ENCODE measurements at regions not wholly inside any gene's neighbourhood (a gene's known extent, or its start where the extent isn't known, plus 50 kb on each side); places are given as distances from the start of the nearest gene placed in this dataset.

- Histone ChIP-seq H3K4me3 (replicated peaks in 1 of 3; ENCODE audit: insufficient read depth in 1 of 3, low read depth in 1 of 3, low read length in 3 of 3) (no peak overlapping the region), H3K9ac (replicated peaks; ENCODE audit: extremely low read depth, insufficient read depth, low read length) (no peak overlapping the region), H3K9me3 (replicated peaks; ENCODE audit: control insufficient read depth, insufficient read depth, low read length) (peaks cover 5% of the 10 kb centered on the region), H3K9me1 (replicated peaks; ENCODE audit: control insufficient read depth, extremely low read depth, insufficient read depth, low read length) (no peaks in the 10 kb centered on the region), H3K27ac (ENCODE audit: insufficient read depth, low read depth, low read length) (no peak overlapping the region), H3K4me2 (ENCODE audit: insufficient read depth, low read length) (no peak overlapping the region), H3K79me2 (ENCODE audit: control insufficient read depth, insufficient read depth, low read length) (no peaks in the 10 kb centered on the region), H3K4me1 (ENCODE audit: control insufficient read depth, extremely low read depth, insufficient read depth, low read length) (peaks cover 9% of the 10 kb centered on the region), H3K36me3 (ENCODE audit: control insufficient read depth in 2 of 2, extremely low read depth in 1 of 2, insufficient read depth in 2 of 2, low read length in 2 of 2) (no peaks in the 10 kb centered on the region), H4K20me1 (replicated peaks; ENCODE audit: control insufficient read depth, extremely low read depth, insufficient read depth, low read length) (no peaks in the 10 kb centered on the region), H2AFZ (ENCODE audit: low read depth, low read length) (no peak overlapping the region), H3K27me3 (ENCODE audit: control insufficient read depth in 2 of 2, insufficient read depth in 2 of 2, low read length in 2 of 2) (no peaks in the 10 kb centered on the region)
- POLR2A ChIA-PET = no interaction called here
- intact Hi-C loops (cut with micrococcal nuclease) = loop anchor here (1.0 to 5.0 kb wide), 4 partner anchors 27 to 107 kb away; partner anchors contain the start of gene FAM3C
- TF ChIP-seq CTCF (IDR thresholded peaks at IDR 0.05; ENCODE audit: extremely low read depth in 1 of 2, insufficient read depth in 1 of 2, low read depth in 1 of 2, low read length in 2 of 2) = no peak
- no peak for TF ChIP-seq MAX (IDR thresholded peaks at IDR 0.05; ENCODE audit: insufficient read depth, insufficient read length)
- no peak for TF ChIP-seq POLR2AphosphoS5 (IDR thresholded peaks at IDR 0.05; ENCODE audit: insufficient read depth, low read depth, low read length)
- no peak for TF ChIP-seq JUN (IDR thresholded peaks at IDR 0.05; ENCODE audit: borderline replicate concordance, insufficient read depth, insufficient read length, low read depth)
- no peak for TF ChIP-seq GATA2 (IDR thresholded peaks at IDR 0.05; ENCODE audit: insufficient read depth, insufficient read length, low read depth, low read length)
- no peak for TF ChIP-seq EZH2 (IDR thresholded peaks at IDR 0.05; ENCODE audit: borderline replicate concordance, low read depth, low read length, severe bottlenecking)
- DNase-seq (ENCODE audit: low read depth, low spot score) (no peak), FAIRE-seq (no peak)
- dilution Hi-C loops (cut with MboI; ENCODE audit: extremely low pct_ligation_motif_present, low sequenced_read_pairs) = no loop called here
- no TSS peak for BruUV-seq (replicated peaks)
- CTCF ChIA-PET = interaction anchor here (1.3 to 2.4 kb wide), 3 partner anchors 9 to 137 kb away, joined by 5 to 10 read pairs (median 7); partner anchors contain the start of gene FAM3C
These were observed 107.6 kb upstream of the FAM3C start for GRCh38 chr7:121503730-121504129.
